H9 (cell line): ENCODE measurements at regions not wholly inside any gene's neighbourhood (a gene's known extent, or its start where the extent isn't known, plus 50 kb on each side); places are given as distances from the start of the nearest gene placed in this dataset.

Experiments
- DNase-seq: peaks from one replicate; pipeline ENCODE4 v3.0.0-alpha.2; 2017
- H2AFZ ChIP-seq: one replicate; pipeline ENCODE4 v1.6.1; 2013; ENCODE audit warnings: mild to moderate bottlenecking, low read length, control low read depth, moderate library complexity
- H2AK5ac ChIP-seq: 2 replicates; pipeline ENCODE4 v1.6.1; 2013; ENCODE audit warnings: low read length, control low read depth, mixed read lengths; ENCODE audit not compliant: insufficient read length
- H2BK120ac ChIP-seq: one replicate; pipeline ENCODE4 v1.6.1; 2013; ENCODE audit warnings: low read depth, mild to moderate bottlenecking, low read length, control low read depth, inconsistent platforms; ENCODE audit not compliant: poor library complexity, severe bottlenecking
- H2BK12ac ChIP-seq: 2 replicates; pipeline ENCODE4 v1.6.1; 2013; ENCODE audit warnings: low read length, control low read depth, mixed read lengths, low read depth; ENCODE audit not compliant: insufficient read length
- H2BK15ac ChIP-seq: 2 replicates; pipeline ENCODE4 v1.6.1; 2013; ENCODE audit warnings: low read depth, low read length, control low read depth
- H2BK20ac ChIP-seq: one replicate; pipeline ENCODE4 v1.6.1; 2013; ENCODE audit warnings: low read depth, mild to moderate bottlenecking, low read length, control low read depth, inconsistent platforms; ENCODE audit not compliant: poor library complexity, severe bottlenecking
- H2BK5ac ChIP-seq: 2 replicates; pipeline ENCODE4 v1.6.1; 2013; ENCODE audit warnings: low read length, control low read depth, mixed read lengths; ENCODE audit not compliant: insufficient read length
- H3K14ac ChIP-seq: 2 replicates; pipeline ENCODE4 v1.6.1; 2013; ENCODE audit warnings: low read length, control low read depth; ENCODE audit not compliant: insufficient read depth
- H3K18ac ChIP-seq: 2 replicates; pipeline ENCODE4 v1.6.1; 2013; ENCODE audit warnings: low read depth, mild to moderate bottlenecking, mixed read lengths, low read length, control low read depth; ENCODE audit not compliant: insufficient read length
- H3K23ac ChIP-seq: 2 replicates; pipeline ENCODE4 v1.6.1; 2013; ENCODE audit warnings: low read length, control low read depth, mixed read lengths, low read depth; ENCODE audit not compliant: insufficient read length
- H3K23me2 ChIP-seq: 2 replicates; pipeline ENCODE4 v1.6.1; 2013; ENCODE audit warnings: low read depth, mild to moderate bottlenecking, mixed read lengths, low read length, control low read depth; ENCODE audit not compliant: insufficient read length, poor library complexity, severe bottlenecking
- H3K27ac ChIP-seq: 2 replicates; pipeline ENCODE4 v1.5.1; 2013; ENCODE audit warnings: low read length, control low read depth, mixed read lengths, low read depth; ENCODE audit not compliant: insufficient read length
- H3K27me3 ChIP-seq: 2 replicates; pipeline ENCODE4 v1.6.1; 2013; ENCODE audit warnings: low read length, control low read depth, inconsistent platforms; ENCODE audit not compliant: insufficient read depth
- H3K4ac ChIP-seq: 2 replicates; pipeline ENCODE4 v1.6.1; 2013; ENCODE audit warnings: low read depth, mild to moderate bottlenecking, control low read depth, inconsistent platforms, low read length, moderate library complexity
- H3K4me1 ChIP-seq: 2 replicates; pipeline ENCODE4 v1.6.1; 2013; ENCODE audit warnings: low read length, control low read depth, inconsistent platforms; ENCODE audit not compliant: insufficient read depth
- H3K4me2 ChIP-seq: 2 replicates; pipeline ENCODE4 v1.6.1; 2013; ENCODE audit warnings: low read length, control low read depth, mixed read lengths; ENCODE audit not compliant: insufficient read length, insufficient read depth
- H3K56ac ChIP-seq: 2 replicates; pipeline ENCODE4 v1.6.1; 2013; ENCODE audit warnings: low read depth, mild to moderate bottlenecking, mixed read lengths, low read length, control low read depth; ENCODE audit not compliant: insufficient read length
- H3K79me1 ChIP-seq: 2 replicates; pipeline ENCODE4 v1.6.1; 2013; ENCODE audit warnings: low read depth, mild to moderate bottlenecking, moderate library complexity, low read length, control low read depth, inconsistent platforms; ENCODE audit not compliant: insufficient read depth, poor library complexity, severe bottlenecking
- H3K79me2 ChIP-seq: 2 replicates; pipeline ENCODE4 v1.6.1; 2013; ENCODE audit warnings: low read length, control low read depth, inconsistent platforms; ENCODE audit not compliant: insufficient read depth
- H3K9ac ChIP-seq: 2 replicates; pipeline ENCODE4 v1.6.1; 2013; ENCODE audit warnings: low read length, control low read depth, mixed read lengths; ENCODE audit not compliant: insufficient read length; ENCODE audit errors: extremely low read depth
- H3K9me3 ChIP-seq: one replicate; pipeline ENCODE4 v1.6.1; 2013; ENCODE audit warnings: low read depth, low read length, inconsistent platforms; ENCODE audit not compliant: control insufficient read depth
- H3T11ph ChIP-seq: one replicate; pipeline ENCODE4 v1.6.1; 2013; ENCODE audit warnings: mild to moderate bottlenecking, low read length, control low read depth, inconsistent platforms
- H4K20me1 ChIP-seq: one replicate; pipeline ENCODE4 v1.6.1; 2013; ENCODE audit not compliant: control insufficient read depth, insufficient read length, insufficient read depth
- H4K5ac ChIP-seq: 2 replicates; pipeline ENCODE4 v1.6.1; 2013; ENCODE audit warnings: low read depth, mild to moderate bottlenecking, mixed read lengths, low read length, control low read depth; ENCODE audit not compliant: insufficient read length
- H4K8ac ChIP-seq: replicated peaks from 2 replicates; pipeline ENCODE4 v1.6.1; 2013; ENCODE audit warnings: low read length, control low read depth, mixed read lengths, low read depth; ENCODE audit not compliant: insufficient read length
- H4K91ac ChIP-seq: 2 replicates; pipeline ENCODE4 v1.6.1; 2013; ENCODE audit warnings: low read depth, mild to moderate bottlenecking, moderate library complexity, mixed read lengths, low read length, control low read depth; ENCODE audit not compliant: insufficient read length
- H3K27ac Mint-ChIP-seq, 3 experiments: 2 replicates in 2 of 3; 3 replicates in 1 of 3; pipeline ENCODE4 v1.8.0; 2020 to 2021; ENCODE audit warnings: mixed read lengths in 3 of 3, mild to moderate bottlenecking in 1 of 3, moderate library complexity in 1 of 3
- H3K27me3 Mint-ChIP-seq: 2 replicates; pipeline ENCODE4 v1.8.0; 2021; ENCODE audit warnings: low read depth, mild to moderate bottlenecking, moderate library complexity, mixed read lengths
- H3K36me3 Mint-ChIP-seq, 3 experiments: 2 replicates in 2 of 3; 3 replicates in 1 of 3; pipeline ENCODE4 v1.8.0; 2020 to 2021; ENCODE audit warnings: low read depth in 3 of 3, mixed read lengths in 3 of 3; ENCODE audit not compliant: insufficient read depth in 1 of 3
- H3K4me1 Mint-ChIP-seq, 2 experiments: 2 replicates each; pipeline ENCODE4 v1.8.0; 2020; ENCODE audit warnings: mixed read lengths in 2 of 2
- H3K4me3 Mint-ChIP-seq, 2 experiments: 2 replicates in 1 of 2; 3 replicates in 1 of 2; pipeline ENCODE4 v1.8.0; 2020 to 2021; ENCODE audit warnings: mild to moderate bottlenecking in 2 of 2, mixed read lengths in 2 of 2, moderate library complexity in 1 of 2
- H3K9me3 Mint-ChIP-seq, 2 experiments: 2 replicates in 1 of 2; 3 replicates in 1 of 2; pipeline ENCODE4 v1.8.0; 2020; ENCODE audit warnings: mild to moderate bottlenecking in 2 of 2, mixed read lengths in 2 of 2, moderate library complexity in 1 of 2
- CTCF ChIP-seq: fragments of 200-600 bp; sonication (generic); conservative IDR thresholded peaks from 3 replicates; pipeline ENCODE4 v1.8.0; 2021; ENCODE audit warnings: antibody characterized with exemption, mild to moderate bottlenecking

DNA sequence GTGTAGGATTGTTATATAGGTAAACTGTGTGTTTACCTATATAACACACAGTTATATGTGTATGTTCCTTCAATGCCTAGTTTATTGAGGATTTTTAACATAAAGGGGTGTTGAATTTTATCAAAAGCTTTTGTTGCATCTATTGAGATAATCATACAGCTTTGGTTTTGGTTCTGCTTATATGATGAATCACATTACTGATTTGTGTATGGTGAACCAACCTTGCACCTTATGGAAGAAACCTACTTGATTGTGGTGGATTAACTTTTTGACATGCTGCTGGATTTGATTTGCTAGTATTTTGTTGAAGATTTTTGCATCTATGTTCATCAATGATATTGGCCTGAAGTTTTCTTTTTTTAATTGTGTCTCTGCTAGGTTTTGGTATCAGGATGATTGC is 194.9 kb downstream of the TMEM167A start:
- Histone ChIP-seq H3K9me3 (no peaks in the 10 kb centered on the region), H4K5ac (no peak overlapping the region), H4K91ac (no peak overlapping the region), H2BK20ac (no peak overlapping the region), H3K18ac (no peak overlapping the region), H3K23ac (no peak overlapping the region), H3K9ac (no peak overlapping the region), H3K4me2 (no peak overlapping the region), H3K14ac (no peak overlapping the region), H3K27me3 (no peaks in the 10 kb centered on the region), H4K8ac (no peak overlapping the region), H3K56ac (no peak overlapping the region), H3K79me2 (no peaks in the 10 kb centered on the region), H2AK5ac (no peak overlapping the region), H2BK5ac (no peak overlapping the region), H2BK120ac (no peak overlapping the region), H3K27ac (no peak overlapping the region), H3K79me1 (no peaks in the 10 kb centered on the region), H3T11ph (no peak overlapping the region), H2BK12ac (no peak overlapping the region), H2AFZ (no peak overlapping the region), H3K4me1 (no peaks in the 10 kb centered on the region), H2BK15ac (no peak overlapping the region), H3K4ac (no peak overlapping the region), H4K20me1 (no peaks in the 10 kb centered on the region), H3K23me2 (no peaks in the 10 kb centered on the region)
- Mint-ChIP-seq H3K9me3 (peaks cover 18 to 23% of the 10 kb centered on the region in 2 experiments), H3K36me3 (peaks cover 11 to 22% (median 13%) of the 10 kb centered on the region in 3 experiments), H3K4me1 (peaks cover 24 to 25% of the 10 kb centered on the region in 2 experiments), H3K27me3 (no peaks in the 10 kb centered on the region), H3K27ac (no peak overlapping the region; a peak in 1 of 7 replicates), H3K4me3 (no peak overlapping the region)
- TF ChIP-seq CTCF: no peak
- no peak for DNase-seq
